ENCODE measurements at regions not wholly inside any gene's neighbourhood (a gene's known extent, or its start where the extent isn't known, plus 50 kb on each side); places are given as distances from the start of the nearest gene placed in this dataset.
"Not testable (repeated sequence)": the region's sequence is repeated elsewhere in the genome, so short reads cannot be mapped to it uniquely, and the experiment has no call there.

GRCh38 chr6:23534351-23534750 is 591.7 kb upstream of the NRSN1 start:
- TF ChIP-seq CTCF (IDR thresholded peaks at IDR 0.05) = no peak
- H3K4me1 ChIP-seq = no peaks in the 10 kb centered on the region
- no peak overlapping the region for H3K4me3 ChIP-seq
- H3K36me3 ChIP-seq = no peaks in the 10 kb centered on the region
- no peaks in the 10 kb centered on the region for H3K9me3 ChIP-seq
- no peaks in the 10 kb centered on the region for H3K27me3 ChIP-seq
- no peak for DNase-seq (ENCODE audit: low spot score)
- peak overlapping the region in 1 of 2 donors; percentile 3 for H3K27ac ChIP-seq

GRCh38 chr6:23535101-23535500 is 590.9 kb upstream of the NRSN1 start:
- TF ChIP-seq CTCF (IDR thresholded peaks at IDR 0.05) = no peak
- Histone ChIP-seq H3K4me3 (no peak overlapping the region), H3K36me3 (no peaks in the 10 kb centered on the region), H3K4me1 (no peaks in the 10 kb centered on the region), H3K9me3 (no peaks in the 10 kb centered on the region), H3K27me3 (no peaks in the 10 kb centered on the region), H3K27ac (no peak overlapping the region)
- no peak for DNase-seq (ENCODE audit: low spot score)

GRCh38 chr6:23537828-23538227 is 588.2 kb upstream of the NRSN1 start:
- H3K27me3 ChIP-seq = no peaks in the 10 kb centered on the region
- TF ChIP-seq CTCF (IDR thresholded peaks at IDR 0.05) = no peak
- no peaks in the 10 kb centered on the region for H3K36me3 ChIP-seq
- no peaks in the 10 kb centered on the region for H3K9me3 ChIP-seq
- H3K4me1 ChIP-seq = no peaks in the 10 kb centered on the region
- H3K4me3 ChIP-seq = no peak overlapping the region
- H3K27ac ChIP-seq = no peak overlapping the region
- DNase-seq (ENCODE audit: low spot score) = no peak

GRCh38 chr6:23547851-23548250 is 578.2 kb upstream of the NRSN1 start:
- no peak overlapping the region for H3K4me3 ChIP-seq
- no peak for DNase-seq (ENCODE audit: low spot score)
- H3K4me1 ChIP-seq = no peaks in the 10 kb centered on the region
- no peak overlapping the region for H3K27ac ChIP-seq
- H3K9me3 ChIP-seq = no peaks in the 10 kb centered on the region
- TF ChIP-seq CTCF (IDR thresholded peaks at IDR 0.05) = peak in 1 of 2 donors; percentile 17
- no peaks in the 10 kb centered on the region for H3K27me3 ChIP-seq
- no peaks in the 10 kb centered on the region for H3K36me3 ChIP-seq

GRCh38 chr6:23554953-23555352 is 571.1 kb upstream of the NRSN1 start:
- not testable (repeated sequence) for H3K9me3 ChIP-seq; H3K27ac ChIP-seq; H3K4me3 ChIP-seq; DNase-seq (ENCODE audit: low spot score); H3K36me3 ChIP-seq; H3K4me1 ChIP-seq; H3K27me3 ChIP-seq

- H3K4me3 ChIP-seq = no peak overlapping the region
- no peaks in the 10 kb centered on the region for H3K27me3 ChIP-seq
- H3K27ac ChIP-seq = no peak overlapping the region
- H3K36me3 ChIP-seq = no peaks in the 10 kb centered on the region
- H3K9me3 ChIP-seq = peaks cover 0 to 11% of the 10 kb centered on the region in 2 donors
- no peaks in the 10 kb centered on the region for H3K4me1 ChIP-seq
- no peak for TF ChIP-seq CTCF (IDR thresholded peaks at IDR 0.05)
- DNase-seq (ENCODE audit: low spot score) = no peak
Measured at GRCh38 chr6:23559587-23560343, 566.2 kb upstream of the NRSN1 start.

All from right atrium auricular region (tissue), 2 donors.